LoVo (cell line): ENCODE measurements at regions not wholly inside any gene's neighbourhood (a gene's known extent, or its start where the extent isn't known, plus 50 kb on each side); places are given as distances from the start of the nearest gene placed in this dataset.
A peak's percentile ranks its signal among the peaks of the same experiment; 100 is the strongest.
"Not testable (repeated sequence)": the region's sequence is repeated elsewhere in the genome, so short reads cannot be mapped to it uniquely, and the experiment has no call there.

Source experiments
- DNase-seq: peaks from one replicate; pipeline ENCODE4 v3.0.0-alpha.2; 2016; ENCODE audit warnings: low spot score

GRCh38 chr7:89772276-89772675 is 382.0 kb upstream of the STEAP1 start:
- peak; percentile 82 for DNase-seq

GRCh38 chr7:89773611-89774010 is 380.7 kb upstream of the STEAP1 start:
- no peak for DNase-seq

GRCh38 chr7:89775459-89775858 is 378.8 kb upstream of the STEAP1 start:
- DNase-seq: no peak

- no peak for DNase-seq
Observed at GRCh38 chr7:89776980-89777379, 377.3 kb upstream of the STEAP1 start.

- no peak for DNase-seq
Observed at GRCh38 chr7:89777499-89777898, 376.8 kb upstream of the STEAP1 start.

GRCh38 chr7:89780291-89780690 is 374.0 kb upstream of the STEAP1 start:
- DNase-seq: no peak

GRCh38 chr7:89796481-89796880 is 357.8 kb upstream of the STEAP1 start:
- no peak for DNase-seq

- DNase-seq: no peak
Observed at GRCh38 chr7:89797965-89798598, 356.2 kb upstream of the STEAP1 start.

GRCh38 chr7:89798599-89798996 is 355.7 kb upstream of the STEAP1 start:
- no peak for DNase-seq

GRCh38 chr7:89800761-89801160 is 353.5 kb upstream of the STEAP1 start:
- no peak for DNase-seq

- no peak for DNase-seq
Observed at GRCh38 chr7:89809291-89809690, 345.0 kb upstream of the STEAP1 start.

- no peak for DNase-seq
Observed at GRCh38 chr7:89813081-89813480, 341.2 kb upstream of the STEAP1 start.

- DNase-seq: no peak
Observed at GRCh38 chr7:89826121-89826520, 328.1 kb upstream of the STEAP1 start.

GRCh38 chr7:89826557-89826956 is 327.7 kb upstream of the STEAP1 start:
- DNase-seq: no peak

- DNase-seq: no peak
Observed at GRCh38 chr7:89837515-89837914, 316.8 kb upstream of the STEAP1 start.

- DNase-seq: no peak
Observed at GRCh38 chr7:89839329-89839728, 314.9 kb upstream of the STEAP1 start.

- no peak for DNase-seq
Observed at GRCh38 chr7:89845952-89846351, 308.3 kb upstream of the STEAP1 start.

- no peak for DNase-seq
Observed at GRCh38 chr7:89849052-89849451, 305.2 kb upstream of the STEAP1 start.

GRCh38 chr7:89857053-89857452 is 297.2 kb upstream of the STEAP1 start:
- DNase-seq: not testable (repeated sequence)

- DNase-seq: no peak
Observed at GRCh38 chr7:89857767-89858166, 296.5 kb upstream of the STEAP1 start.

GRCh38 chr7:89887489-89887888 is 266.8 kb upstream of the STEAP1 start:
- no peak for DNase-seq

GRCh38 chr7:89908736-89909135 is 245.5 kb upstream of the STEAP1 start:
- DNase-seq: no peak

- DNase-seq: no peak
Observed at GRCh38 chr7:89914711-89915110, 239.6 kb upstream of the STEAP1 start.

- no peak for DNase-seq
Observed at GRCh38 chr7:89926194-89926593, 228.1 kb upstream of the STEAP1 start.

GRCh38 chr7:89926701-89927100 is 227.6 kb upstream of the STEAP1 start:
- no peak for DNase-seq
